Ishikawa (cell line): ENCODE measurements at regions not wholly inside any gene's neighbourhood (a gene's known extent, or its start where the extent isn't known, plus 50 kb on each side); places are given as distances from the start of the nearest gene placed in this dataset.

Experiments
- CEBPB ChIP-seq: IDR thresholded peaks from 2 replicates; pipeline ENCODE4 v1.6.1; 2012
- CREB1 ChIP-seq: IDR thresholded peaks from 2 replicates; pipeline ENCODE4 v1.6.1; 2012; ENCODE audit warnings: low read depth
- EGR1 ChIP-seq: IDR thresholded peaks from 2 replicates; pipeline ENCODE4 v1.6.1; 2012
- EP300 ChIP-seq: IDR thresholded peaks from 2 replicates; pipeline ENCODE4 v1.6.1; 2012; ENCODE audit warnings: borderline replicate concordance
- FOXM1 ChIP-seq: IDR thresholded peaks from 2 replicates; pipeline ENCODE4 v1.6.1; 2012; ENCODE audit warnings: low read depth, borderline replicate concordance
- NFIC ChIP-seq: IDR thresholded peaks from 2 replicates; pipeline ENCODE4 v1.6.1; 2012
- RAD21 ChIP-seq: IDR thresholded peaks from 2 replicates; pipeline ENCODE4 v1.6.1; 2012; ENCODE audit warnings: low read depth
- REST ChIP-seq: IDR thresholded peaks from 2 replicates; pipeline ENCODE4 v1.6.1; 2012; ENCODE audit warnings: low read depth, mild to moderate bottlenecking
- TAF1 ChIP-seq: IDR thresholded peaks from 2 replicates; pipeline ENCODE4 v1.6.1; 2012; ENCODE audit warnings: low read depth, mild to moderate bottlenecking
- TCF12 ChIP-seq: IDR thresholded peaks from 2 replicates; pipeline ENCODE4 v1.6.1; 2012; ENCODE audit warnings: low read depth
- TEAD4 ChIP-seq: IDR thresholded peaks from 2 replicates; pipeline ENCODE4 v1.6.1; 2012
- USF1 ChIP-seq: IDR thresholded peaks from 2 replicates; pipeline ENCODE4 v1.6.1; 2012
- YY1 ChIP-seq: IDR thresholded peaks from 2 replicates; pipeline ENCODE4 v1.6.1; 2012; ENCODE audit warnings: low read depth
- ZBTB7A ChIP-seq: IDR thresholded peaks from 2 replicates; pipeline ENCODE4 v1.6.1; 2012; ENCODE audit warnings: low read depth
- TF ChIP-seq, protein P1 (sequence below): IDR thresholded peaks from 2 replicates; pipeline ENCODE4 v1.6.1; 2012

DNA sequence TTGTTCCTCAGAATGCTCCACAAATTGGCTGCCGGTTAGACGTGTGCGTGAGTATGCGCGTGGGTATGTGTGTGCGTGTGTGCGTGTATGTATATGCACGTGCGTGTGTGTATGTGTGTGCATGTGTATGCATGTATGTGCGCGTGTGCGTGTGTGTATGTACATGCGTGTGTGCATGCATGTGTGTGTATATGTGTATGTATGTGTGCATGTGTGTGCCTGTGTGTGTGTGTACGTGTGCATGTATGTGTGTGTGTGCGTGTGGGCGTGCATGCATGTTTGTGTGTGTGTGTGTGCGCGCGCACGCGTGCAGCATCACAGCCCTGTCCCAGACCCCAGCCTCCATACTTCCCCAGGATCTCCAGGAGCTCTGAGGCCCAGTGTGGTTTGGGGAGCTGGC lies 183.1 kb upstream of the IER5L start:
- TF ChIP-seq FOXM1 (no peak), ZBTB7A (no peak)

DNA sequence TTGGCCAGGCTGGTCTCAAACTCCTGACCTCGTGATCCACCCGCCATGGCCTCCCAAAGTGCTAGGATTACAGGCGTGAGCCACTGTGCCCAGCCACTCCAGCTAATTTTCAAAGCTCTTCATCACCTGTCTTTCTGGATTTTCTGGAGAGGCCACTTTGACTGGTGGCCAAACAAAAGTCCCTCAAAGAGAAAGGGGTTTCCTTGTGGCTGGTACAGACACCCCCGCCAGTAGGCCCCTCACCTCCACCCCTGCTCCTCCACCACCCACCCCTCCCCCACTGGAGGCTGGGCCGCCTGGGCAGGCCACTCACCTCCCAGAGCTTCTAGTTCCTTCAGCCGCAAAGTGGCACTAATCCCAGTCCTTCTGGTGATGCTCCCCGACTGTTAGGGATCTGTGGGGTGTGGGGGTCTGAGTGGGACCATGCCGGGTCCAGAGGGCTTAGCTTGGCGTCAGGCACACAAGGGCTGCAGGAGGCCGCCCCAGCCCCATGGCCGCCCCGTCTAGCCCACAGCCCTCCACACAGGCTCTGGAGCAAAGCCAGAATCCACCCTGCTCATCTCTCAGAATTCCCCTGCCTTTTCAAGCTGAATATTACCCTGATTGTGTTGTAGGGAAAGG lies 182.0 kb upstream of the IER5L start:
- TF ChIP-seq CEBPB (no peak), NFIC (no peak), EGR1 (no peak), FOXM1 (no peak), EP300 (no peak), USF1 (no peak), RAD21 (no peak), TEAD4 (no peak), CREB1 (no peak), YY1 (no peak), TCF12 (no peak), TAF1 (no peak), REST (no peak), ZBTB7A (no peak)
- TF ChIP-seq, protein P1, sequence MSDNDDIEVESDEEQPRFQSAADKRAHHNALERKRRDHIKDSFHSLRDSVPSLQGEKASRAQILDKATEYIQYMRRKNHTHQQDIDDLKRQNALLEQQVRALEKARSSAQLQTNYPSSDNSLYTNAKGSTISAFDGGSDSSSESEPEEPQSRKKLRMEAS: no peak

DNA sequence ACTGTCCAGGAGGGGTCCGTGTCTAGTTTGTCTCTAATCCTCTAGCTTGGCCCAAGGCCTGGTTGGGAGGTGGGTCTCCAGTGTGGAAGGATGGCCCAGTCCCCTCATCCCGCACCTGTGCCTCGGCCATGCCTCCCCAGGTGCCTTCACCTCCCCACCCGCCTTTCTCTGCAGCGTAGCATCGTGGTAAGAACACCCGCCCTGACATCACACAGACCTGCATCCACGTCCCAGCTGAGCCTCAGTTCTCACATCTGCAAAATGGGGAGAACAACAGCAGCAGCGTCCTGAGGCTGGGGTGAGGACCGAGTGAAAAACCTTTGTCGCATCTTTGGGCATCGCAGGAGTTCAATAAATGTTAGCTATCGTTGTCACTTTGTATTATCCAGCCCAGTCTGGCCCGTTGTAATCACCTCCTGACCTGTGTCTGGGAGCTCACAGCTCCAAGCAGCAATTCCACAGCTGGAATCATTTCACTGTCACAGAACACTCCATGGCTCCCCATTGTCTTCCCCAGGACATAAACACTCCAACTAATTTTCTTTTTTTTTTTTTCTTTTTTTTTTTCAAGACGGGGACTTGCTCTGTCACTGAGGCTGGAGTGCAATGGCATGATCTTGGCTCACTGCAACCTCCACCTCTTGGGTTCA lies 181.2 kb upstream of the IER5L start:
- no peak for TF ChIP-seq EP300

DNA sequence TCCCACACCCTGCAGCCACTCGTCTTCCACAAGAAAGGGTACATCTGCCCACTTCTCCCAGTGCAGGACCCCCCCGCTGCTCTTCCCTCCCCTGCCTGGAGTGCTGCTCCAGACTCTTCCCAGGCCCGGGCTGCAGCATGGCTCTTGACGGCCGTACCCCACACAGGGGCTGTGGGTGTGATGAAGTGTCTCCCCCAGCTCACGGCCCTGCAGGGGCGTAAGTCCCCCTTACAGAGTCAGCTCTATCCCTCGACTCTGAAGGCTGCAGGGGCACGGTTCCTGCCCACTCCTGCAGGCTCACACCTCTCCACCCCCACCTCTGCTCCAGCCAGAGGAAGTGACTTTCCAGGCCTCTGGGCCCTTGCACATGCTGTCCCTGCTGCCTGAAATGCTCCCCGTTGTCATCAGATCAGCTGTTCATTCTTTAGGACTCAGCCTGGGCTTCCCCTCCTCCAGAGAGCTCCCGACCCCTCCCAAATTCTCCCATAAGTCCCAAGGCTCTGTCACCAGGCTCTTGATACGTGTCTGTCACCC lies 180.6 kb upstream of the IER5L start:
- no peak for TF ChIP-seq ZBTB7A
- TF ChIP-seq TAF1: no peak
- TF ChIP-seq REST: no peak
- TF ChIP-seq FOXM1: no peak
- TF ChIP-seq TEAD4: no peak
- no peak for TF ChIP-seq NFIC
- TF ChIP-seq EP300: no peak

DNA sequence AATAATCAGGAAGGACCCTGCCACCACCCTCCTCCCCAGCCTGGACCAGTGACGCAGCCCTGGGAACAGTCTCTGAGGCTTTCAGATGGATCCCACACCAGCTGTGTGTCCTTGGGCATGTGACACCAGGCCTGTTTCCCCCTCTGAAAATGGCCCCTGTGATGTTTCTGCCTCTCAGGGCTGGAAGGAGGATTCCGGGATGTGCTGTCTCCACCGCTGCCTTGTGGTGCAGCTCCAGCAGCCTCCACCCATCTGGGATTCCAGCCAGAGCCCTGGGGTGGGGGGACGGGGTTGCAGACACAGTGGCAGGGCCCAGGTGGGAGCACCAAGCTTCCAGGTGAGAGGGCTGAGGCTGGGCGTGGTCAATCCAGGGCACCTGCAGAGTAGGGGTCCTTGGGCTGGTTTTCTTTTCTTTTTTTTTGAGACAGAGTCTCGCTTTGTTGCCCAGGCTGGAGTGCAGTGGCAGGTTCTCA lies 179.7 kb upstream of the IER5L start:
- TF ChIP-seq, protein P1: no peak
- no peak for TF ChIP-seq CREB1
- no peak for TF ChIP-seq REST
- TF ChIP-seq EP300: no peak
- TF ChIP-seq CEBPB: no peak
- TF ChIP-seq USF1: no peak
- no peak for TF ChIP-seq NFIC
- TF ChIP-seq EGR1: no peak
- no peak for TF ChIP-seq TCF12
- TF ChIP-seq FOXM1: no peak
- no peak for TF ChIP-seq RAD21
